Keratinocyte (primary cell): ENCODE measurements at regions not wholly inside any gene's neighbourhood (a gene's known extent, or its start where the extent isn't known, plus 50 kb on each side); places are given as distances from the start of the nearest gene placed in this dataset.

Experiments used
- DNase-seq: peaks from one replicate; pipeline ENCODE4 v3.0.0-alpha.2; 2011; ENCODE audit warnings: low read depth, missing footprints, low spot score
- FAIRE-seq: peaks from 2 replicates; lab custom pipeline; 2011; peaks lifted over from hg19 to GRCh38; lab: Jason Lieb, UNC
- H2AFZ ChIP-seq: 2 replicates; pipeline ENCODE4 v1.6.0; 2012; ENCODE audit warnings: low read length, control low read depth, inconsistent platforms; ENCODE audit not compliant: control insufficient read depth
- H3K27ac ChIP-seq: 2 replicates; pipeline ENCODE4 v1.5.1; 2011; ENCODE audit warnings: low read length; ENCODE audit not compliant: control insufficient read depth, insufficient read depth
- H3K27me3 ChIP-seq: 3 replicates; pipeline ENCODE4 v1.6.0; 2011; ENCODE audit warnings: low read length; ENCODE audit not compliant: control insufficient read depth, insufficient read depth; ENCODE audit errors: extremely low read depth
- H3K36me3 ChIP-seq, 2 experiments: 2 replicates in 1 of 2; 3 replicates in 1 of 2; pipeline ENCODE4 v1.5.1; 2011; ENCODE audit warnings: low read length in 2 of 2, mild to moderate bottlenecking in 1 of 2; ENCODE audit not compliant: control insufficient read depth in 2 of 2, insufficient read depth in 2 of 2; ENCODE audit errors: extremely low read depth in 1 of 2
- H3K4me1 ChIP-seq: 3 replicates; pipeline ENCODE4 v1.5.1; 2011; ENCODE audit warnings: low read length; ENCODE audit not compliant: control insufficient read depth, insufficient read depth; ENCODE audit errors: extremely low read depth
- H3K4me2 ChIP-seq: 3 replicates; pipeline ENCODE4 v1.6.0; 2011; ENCODE audit warnings: low read depth, low read length; ENCODE audit not compliant: control insufficient read depth, insufficient read depth; ENCODE audit errors: extremely low read depth
- H3K4me3 ChIP-seq, 3 experiments: fragments of 200-600 bp in 1 of 3; sonication (generic) in 1 of 3; 2 replicates in 2 of 3; 3 replicates in 1 of 3; pipeline ENCODE4 v1.5.1; 2011 to 2016; ENCODE audit warnings: low read length in 3 of 3, mild to moderate bottlenecking in 3 of 3, control low read depth in 2 of 3, inconsistent platforms in 1 of 3, low read depth in 1 of 3, mixed read lengths in 1 of 3, mixed run types in 1 of 3, moderate library complexity in 1 of 3; ENCODE audit not compliant: control insufficient read depth in 2 of 3, insufficient read depth in 2 of 3; ENCODE audit errors: extremely low read depth in 1 of 3
- H3K79me2 ChIP-seq: 2 replicates; pipeline ENCODE4 v1.6.0; 2012; ENCODE audit warnings: low read length; ENCODE audit not compliant: control insufficient read depth, insufficient read depth
- H3K9ac ChIP-seq: 3 replicates; pipeline ENCODE4 v1.6.0; 2011; ENCODE audit warnings: low read length; ENCODE audit not compliant: control insufficient read depth, insufficient read depth; ENCODE audit errors: extremely low read depth
- H3K9me1 ChIP-seq: 3 replicates; pipeline ENCODE4 v1.6.0; 2011; ENCODE audit warnings: low read length; ENCODE audit not compliant: control insufficient read depth, insufficient read depth; ENCODE audit errors: extremely low read depth
- H3K9me3 ChIP-seq: 2 replicates; pipeline ENCODE4 v1.5.1; 2012; ENCODE audit warnings: low read depth, low read length; ENCODE audit not compliant: control insufficient read depth
- H4K20me1 ChIP-seq: 3 replicates; pipeline ENCODE4 v1.6.0; 2011; ENCODE audit warnings: low read length; ENCODE audit not compliant: control insufficient read depth, insufficient read depth; ENCODE audit errors: extremely low read depth
- EZH2 ChIP-seq: IDR thresholded peaks from one replicate; pipeline ENCODE4 v1.6.1; 2012; ENCODE audit warnings: inconsistent platforms, mild to moderate bottlenecking, low read length, moderate library complexity
- dilution Hi-C: fragments of 300-500 bp; cut with MboI; formaldehyde crosslinking; loops from one replicate; pipeline ENCODE4 v1.7.0; 2020; ENCODE audit warnings: low sequenced_read_pairs; ENCODE audit not compliant: extremely low pct_ligation_motif_present
- TF ChIP-seq, protein P1 (sequence below), 3 experiments: IDR thresholded peaks in 1 of 3; conservative IDR thresholded peaks in 1 of 3; optimal IDR thresholded peaks in 1 of 3; 2 replicates in 2 of 3; 3 replicates in 1 of 3; pipeline versions ENCODE3 to v1.5.1; 2011; ENCODE audit warnings: low read length in 3 of 3, mild to moderate bottlenecking in 3 of 3, moderate library complexity in 2 of 3, control low read depth in 1 of 3, inconsistent platforms in 1 of 3; ENCODE audit not compliant: insufficient read depth in 2 of 3; ENCODE audit errors: extremely low read depth in 1 of 3

DNA sequence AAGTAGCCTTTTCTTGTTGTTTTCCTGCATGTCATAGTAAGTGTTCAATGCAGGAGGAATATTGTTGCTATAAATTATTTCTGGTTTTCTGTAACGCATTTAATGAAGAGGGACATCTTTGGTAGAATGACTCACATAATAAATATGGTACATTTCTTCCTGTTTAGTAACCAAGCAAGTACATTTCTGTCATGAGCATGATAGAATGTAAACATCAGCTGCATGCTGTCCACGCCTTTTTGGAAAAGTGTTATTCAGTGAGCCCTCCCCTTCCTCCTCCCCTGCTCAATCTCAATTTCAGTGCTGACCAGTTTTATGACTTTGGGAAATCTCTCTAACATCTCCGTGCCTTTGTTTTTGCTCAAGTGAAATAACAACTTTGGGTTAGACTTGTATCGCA is 664.0 kb downstream of the XPNPEP1 start:
- Histone ChIP-seq H3K27me3 (no peaks in the 10 kb centered on the region), H3K4me3 (no peak overlapping the region), H3K4me1 (no peaks in the 10 kb centered on the region), H3K79me2 (no peaks in the 10 kb centered on the region), H3K27ac (no peak overlapping the region), H3K9me1 (no peaks in the 10 kb centered on the region), H4K20me1 (no peaks in the 10 kb centered on the region), H2AFZ (no peak overlapping the region), H3K4me2 (no peak overlapping the region), H3K9me3 (no peaks in the 10 kb centered on the region), H3K36me3 (no peaks in the 10 kb centered on the region), H3K9ac (no peak overlapping the region)
- DNase-seq (no peak), FAIRE-seq (no peak)
- dilution Hi-C loops, result no loop called here
- TF ChIP-seq EZH2, result no peak
- TF ChIP-seq, protein P1, sequence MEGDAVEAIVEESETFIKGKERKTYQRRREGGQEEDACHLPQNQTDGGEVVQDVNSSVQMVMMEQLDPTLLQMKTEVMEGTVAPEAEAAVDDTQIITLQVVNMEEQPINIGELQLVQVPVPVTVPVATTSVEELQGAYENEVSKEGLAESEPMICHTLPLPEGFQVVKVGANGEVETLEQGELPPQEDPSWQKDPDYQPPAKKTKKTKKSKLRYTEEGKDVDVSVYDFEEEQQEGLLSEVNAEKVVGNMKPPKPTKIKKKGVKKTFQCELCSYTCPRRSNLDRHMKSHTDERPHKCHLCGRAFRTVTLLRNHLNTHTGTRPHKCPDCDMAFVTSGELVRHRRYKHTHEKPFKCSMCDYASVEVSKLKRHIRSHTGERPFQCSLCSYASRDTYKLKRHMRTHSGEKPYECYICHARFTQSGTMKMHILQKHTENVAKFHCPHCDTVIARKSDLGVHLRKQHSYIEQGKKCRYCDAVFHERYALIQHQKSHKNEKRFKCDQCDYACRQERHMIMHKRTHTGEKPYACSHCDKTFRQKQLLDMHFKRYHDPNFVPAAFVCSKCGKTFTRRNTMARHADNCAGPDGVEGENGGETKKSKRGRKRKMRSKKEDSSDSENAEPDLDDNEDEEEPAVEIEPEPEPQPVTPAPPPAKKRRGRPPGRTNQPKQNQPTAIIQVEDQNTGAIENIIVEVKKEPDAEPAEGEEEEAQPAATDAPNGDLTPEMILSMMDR (optimal IDR thresholded peaks at IDR 0.05 in 1 of 3, IDR thresholded peaks at IDR 0.05 in 1 of 3, conservative IDR thresholded peaks at IDR 0.05 in 1 of 3; ENCODE audit: extremely low read depth in 1 of 3, insufficient read depth in 2 of 3, low read length in 3 of 3), result no peak

DNA sequence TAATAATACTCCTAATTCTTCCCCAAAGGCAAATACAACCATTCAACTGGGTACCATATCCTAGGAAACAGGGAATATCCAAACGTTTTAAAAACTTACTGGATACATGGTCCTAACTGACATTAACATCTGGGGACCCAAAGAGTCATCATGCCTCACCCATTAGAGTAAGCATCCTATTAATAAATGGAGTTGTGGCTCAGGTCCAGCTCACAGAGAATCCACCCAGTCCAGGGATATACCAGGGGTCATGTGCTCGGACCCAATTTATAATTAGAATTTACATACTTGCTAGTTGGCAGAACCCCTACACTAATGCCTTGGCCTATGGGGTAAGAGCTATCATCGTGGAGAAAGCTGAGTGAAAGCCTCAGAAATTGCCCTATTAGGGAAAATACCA is 670.0 kb downstream of the XPNPEP1 start:
- Histone ChIP-seq H3K9ac (no peak overlapping the region), H3K4me3 (no peak overlapping the region), H2AFZ (no peak overlapping the region), H3K36me3 (no peaks in the 10 kb centered on the region), H3K4me2 (no peak overlapping the region), H4K20me1 (no peaks in the 10 kb centered on the region), H3K27me3 (no peaks in the 10 kb centered on the region), H3K9me1 (no peaks in the 10 kb centered on the region), H3K4me1 (no peaks in the 10 kb centered on the region), H3K9me3 (no peaks in the 10 kb centered on the region), H3K27ac (no peak overlapping the region), H3K79me2 (no peaks in the 10 kb centered on the region)
- dilution Hi-C loops, result no loop called here
- DNase-seq (no peak), FAIRE-seq (no peak)
- TF ChIP-seq, protein P1 (optimal IDR thresholded peaks at IDR 0.05 in 1 of 3, IDR thresholded peaks at IDR 0.05 in 1 of 3, conservative IDR thresholded peaks at IDR 0.05 in 1 of 3; ENCODE audit: extremely low read depth in 1 of 3, insufficient read depth in 2 of 3, low read length in 3 of 3), result no peak
